Skeletal muscle cell (primary cell): ENCODE measurements at regions not wholly inside any gene's neighbourhood (a gene's known extent, or its start where the extent isn't known, plus 50 kb on each side); places are given as distances from the start of the nearest gene placed in this dataset.

Experiments
- DNase-seq: peaks from one replicate; pipeline ENCODE4 v3.0.0-alpha.2; 2010; ENCODE audit warnings: low read depth
- H3K4me3 ChIP-seq: 2 replicates; pipeline ENCODE4 v1.5.1; 2011; ENCODE audit warnings: low read depth, mild to moderate bottlenecking, control low read depth, low read length, moderate library complexity

GRCh38 chr3:31445701-31446100 is 87.0 kb upstream of the STT3B start:
- DNase-seq: no peak
- no peak overlapping the region for H3K4me3 ChIP-seq

- no peak overlapping the region for H3K4me3 ChIP-seq
- no peak for DNase-seq
These were observed 84.5 kb upstream of the STT3B start for GRCh38 chr3:31448035-31448881.

GRCh38 chr3:31448882-31449243 is 83.9 kb upstream of the STT3B start:
- no peak for DNase-seq
- H3K4me3 ChIP-seq: no peak overlapping the region

GRCh38 chr3:31449318-31449717 is 83.4 kb upstream of the STT3B start:
- DNase-seq: no peak
- H3K4me3 ChIP-seq: no peak overlapping the region

- no peak for DNase-seq
- H3K4me3 ChIP-seq: no peak overlapping the region
These were observed 82.4 kb upstream of the STT3B start for GRCh38 chr3:31450345-31450744.

- no peak for DNase-seq
- no peak overlapping the region for H3K4me3 ChIP-seq
These were observed 80.1 kb upstream of the STT3B start for GRCh38 chr3:31452495-31453106.

- H3K4me3 ChIP-seq: no peak overlapping the region
- no peak for DNase-seq
These were observed 79.3 kb upstream of the STT3B start for GRCh38 chr3:31453430-31453829.

- no peak for DNase-seq
- H3K4me3 ChIP-seq: no peak overlapping the region
These were observed 77.2 kb upstream of the STT3B start for GRCh38 chr3:31455524-31455923.

- H3K4me3 ChIP-seq: no peak overlapping the region
- DNase-seq: no peak
These were observed 76.4 kb upstream of the STT3B start for GRCh38 chr3:31456373-31456772.

GRCh38 chr3:31461426-31461825 is 71.3 kb upstream of the STT3B start:
- peak; percentile 11 for DNase-seq

GRCh38 chr3:31462050-31462569 is 70.6 kb upstream of the STT3B start:
- H3K4me3 ChIP-seq: no peak overlapping the region
- DNase-seq: no peak

More at GRCh38 chr3:31461426-31461825, 71.3 kb upstream of the STT3B start:
- no peak overlapping the region for H3K4me3 ChIP-seq

- DNase-seq: peak; percentile 13
- H3K4me3 ChIP-seq: no peak overlapping the region
These were observed 66.7 kb upstream of the STT3B start for GRCh38 chr3:31465999-31466398.

- no peak overlapping the region for H3K4me3 ChIP-seq
- no peak for DNase-seq
These were observed 65.9 kb upstream of the STT3B start for GRCh38 chr3:31466866-31467265.

- H3K4me3 ChIP-seq: no peak overlapping the region
- DNase-seq: no peak
These were observed 64.3 kb upstream of the STT3B start for GRCh38 chr3:31468433-31468832.

GRCh38 chr3:31469385-31469784 is 63.3 kb upstream of the STT3B start:
- no peak overlapping the region for H3K4me3 ChIP-seq
- no peak for DNase-seq

- peak; percentile 39 for DNase-seq
- no peak overlapping the region for H3K4me3 ChIP-seq
These were observed 60.0 kb upstream of the STT3B start for GRCh38 chr3:31472479-31473390.

GRCh38 chr3:31476209-31476608 is 56.5 kb upstream of the STT3B start:
- DNase-seq: no peak
- no peak overlapping the region for H3K4me3 ChIP-seq

- H3K4me3 ChIP-seq: no peak overlapping the region
- no peak for DNase-seq
These were observed 53.3 kb upstream of the STT3B start for GRCh38 chr3:31479431-31479830.

GRCh38 chr3:31481697-31482096 is 51.0 kb upstream of the STT3B start:
- DNase-seq: no peak
- no peak overlapping the region for H3K4me3 ChIP-seq
